CD1c-positive myeloid dendritic cell (primary cell): ENCODE measurements at regions not wholly inside any gene's neighbourhood (a gene's known extent, or its start where the extent isn't known, plus 50 kb on each side); places are given as distances from the start of the nearest gene placed in this dataset.

Experiments
- DNase-seq: peaks from one replicate; pipeline ENCODE4 v3.0.0-alpha.2; 2016; ENCODE audit errors: extremely low spot score

- DNase-seq, result no peak
Measured at GRCh38 chr19:5218255-5218855, 122.3 kb downstream of the PTPRS start.

GRCh38 chr19:5217171-5217570 lies 123.4 kb downstream of the PTPRS start:
- DNase-seq, result no peak

GRCh38 chr19:5216141-5216847 lies 124.3 kb downstream of the PTPRS start:
- no peak for DNase-seq

DNA sequence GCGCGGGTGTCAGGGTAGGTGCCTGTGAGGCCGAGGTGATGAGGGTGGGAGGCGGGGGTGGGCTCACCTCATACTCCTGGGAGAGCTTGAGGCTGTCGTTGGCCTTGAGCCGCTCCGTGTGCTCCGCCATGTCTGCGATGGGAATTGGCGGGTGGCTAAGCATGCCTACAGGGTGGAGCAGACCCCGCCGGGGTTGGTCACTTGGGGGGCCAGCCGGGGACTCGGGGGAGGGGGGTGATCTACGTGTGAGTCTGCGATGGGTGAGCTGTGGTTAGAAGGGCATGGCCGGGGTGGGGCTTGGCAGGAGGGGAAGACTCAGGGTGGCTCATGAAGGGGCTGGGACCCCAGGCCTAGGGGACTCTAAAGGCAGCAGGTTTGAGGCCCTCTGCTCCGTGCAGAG lies 125.2 kb downstream of the PTPRS start:
- DNase-seq, result no peak

- DNase-seq, result no peak
Measured at GRCh38 chr19:5214902-5215301, 125.7 kb downstream of the PTPRS start.

DNA sequence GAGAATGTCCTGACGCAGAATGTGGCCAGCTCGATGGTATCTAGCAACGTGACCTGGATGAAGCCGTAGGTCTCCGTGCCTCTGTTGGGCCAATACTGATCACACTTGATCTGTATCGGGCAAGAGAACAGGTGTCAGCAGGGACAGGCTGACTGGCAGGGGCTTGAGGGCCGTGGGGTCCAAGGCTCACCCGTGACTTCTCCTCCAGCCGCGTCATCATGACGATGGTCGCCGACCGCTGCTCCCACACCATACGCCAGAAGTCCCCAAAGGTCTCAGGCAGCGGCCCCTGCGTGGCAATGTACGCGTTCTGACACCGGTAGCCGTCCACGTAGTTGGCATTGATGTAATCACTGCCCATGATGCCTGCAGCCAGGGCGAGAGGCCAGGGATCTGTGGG lies 126.2 kb downstream of the PTPRS start:
- no peak for DNase-seq

GRCh38 chr19:5213667-5214066 lies 126.9 kb downstream of the PTPRS start:
- no peak for DNase-seq

DNA sequence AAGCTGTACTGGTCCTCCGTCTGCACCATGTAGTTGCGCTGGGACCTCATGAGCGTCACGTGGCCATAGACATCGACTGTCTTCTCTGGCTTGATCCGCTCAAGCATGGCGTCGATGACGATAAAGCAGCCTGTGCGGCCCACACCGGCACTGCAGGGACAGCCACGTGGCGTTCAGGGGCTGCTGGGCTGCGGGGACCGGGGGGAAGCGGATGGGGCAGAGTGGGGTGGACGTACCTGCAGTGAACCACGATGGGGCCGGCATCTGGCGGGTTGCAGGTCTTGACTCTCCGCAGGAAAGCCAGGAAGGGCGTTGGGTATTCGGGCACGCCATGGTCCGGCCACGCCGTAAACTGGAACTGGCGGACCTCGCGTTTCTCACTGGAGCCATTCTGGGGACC lies 128.5 kb downstream of the PTPRS start:
- no peak for DNase-seq

DNA sequence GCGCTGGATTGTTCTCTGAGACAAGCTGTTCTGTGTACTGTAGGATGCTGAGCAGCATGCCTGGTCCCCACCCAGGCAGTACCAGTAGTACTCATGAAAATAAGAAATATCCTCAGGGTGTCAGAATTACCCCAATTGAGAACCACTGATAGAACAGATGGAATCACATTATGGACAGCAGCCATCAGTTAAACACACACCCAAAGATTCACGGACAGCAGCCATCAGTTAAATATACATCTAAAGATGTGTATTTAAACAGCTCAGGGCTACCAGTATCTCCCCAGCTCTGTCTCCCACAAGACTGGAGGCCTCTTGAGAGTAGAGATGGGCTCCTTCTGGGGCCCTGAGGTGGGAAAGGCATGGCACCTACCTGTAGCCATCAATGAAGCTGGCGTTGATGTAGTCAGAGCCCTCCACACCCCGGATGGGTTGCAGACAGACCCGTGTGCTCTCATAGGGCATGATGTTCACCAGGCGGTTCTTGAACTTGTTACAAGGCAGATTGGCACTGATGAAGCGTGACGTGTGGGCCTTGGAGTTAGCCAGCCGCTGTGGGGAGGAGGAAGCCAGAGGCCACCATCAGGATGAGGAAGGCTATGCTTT lies 129.3 kb downstream of the PTPRS start:
- no peak for DNase-seq

DNA sequence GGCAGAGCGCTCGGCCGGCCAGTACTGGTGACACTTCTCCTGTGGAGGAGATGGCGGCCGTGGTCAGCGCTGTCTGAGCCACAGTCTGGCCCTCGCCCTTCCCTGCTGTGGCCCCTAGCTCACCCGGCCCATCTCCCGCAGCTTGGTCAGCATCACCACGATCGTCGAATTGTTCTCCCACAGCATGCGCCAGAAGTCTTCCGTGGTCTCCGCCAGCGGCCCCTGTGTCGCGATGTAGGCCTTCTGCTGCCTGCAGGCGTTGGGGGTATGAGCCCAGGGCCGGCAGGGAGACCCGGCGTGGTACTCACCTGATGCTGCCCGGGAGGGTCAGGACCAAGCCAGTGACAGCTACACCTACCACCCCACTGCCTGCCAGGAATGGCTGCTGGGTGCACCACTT lies 130.1 kb downstream of the PTPRS start:
- DNase-seq, result no peak

GRCh38 chr19:5207806-5208205 lies 132.8 kb downstream of the PTPRS start:
- no peak for DNase-seq

- no peak for DNase-seq
Measured at GRCh38 chr19:5206751-5207075, 133.9 kb downstream of the PTPRS start.

DNA sequence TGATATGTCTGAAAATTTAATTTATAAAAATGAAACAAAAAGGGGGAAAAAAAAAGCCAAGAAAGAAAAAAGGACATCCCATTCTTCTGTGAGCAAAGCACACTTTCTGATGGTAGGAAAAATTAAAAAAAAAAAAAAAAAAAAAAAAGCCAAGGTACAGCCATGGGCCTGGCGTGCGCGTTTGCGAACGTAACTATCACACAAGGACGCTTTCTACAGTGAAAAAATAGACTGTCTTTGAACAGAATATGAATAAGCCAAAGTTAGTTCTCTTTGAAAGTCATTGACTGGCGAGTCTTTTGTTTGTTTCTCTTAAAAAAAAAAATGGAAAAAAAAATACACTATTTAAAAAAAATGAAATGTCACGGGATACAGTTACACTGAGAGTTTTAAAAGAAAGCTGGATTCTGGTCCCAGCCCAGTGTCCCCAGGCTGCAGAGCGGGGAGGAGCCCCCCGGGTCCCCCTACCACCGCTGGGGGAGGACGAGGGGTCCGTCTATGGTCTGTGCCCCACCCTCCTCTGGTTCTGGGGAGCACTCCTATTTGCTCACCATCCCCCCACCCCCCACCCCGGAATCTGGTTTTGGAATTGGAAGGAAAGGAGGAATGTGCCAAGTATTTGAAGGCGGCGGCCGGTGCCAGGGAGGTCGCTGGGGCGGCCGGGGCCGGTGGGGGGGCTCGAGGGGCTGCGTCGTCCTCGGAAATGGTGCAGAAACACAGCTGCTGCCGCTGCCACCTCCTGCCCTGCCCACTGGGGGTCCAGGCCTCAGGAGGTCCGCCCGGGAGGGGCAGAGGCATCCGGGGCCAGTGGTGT lies 134.5 kb downstream of the PTPRS start:
- no peak for DNase-seq

- peak; percentile 7 for DNase-seq
Measured at GRCh38 chr19:5205381-5205780, 135.2 kb downstream of the PTPRS start.

GRCh38 chr19:5204212-5204611 lies 136.4 kb downstream of the PTPRS start:
- DNase-seq, result no peak
